ENCODE measurements at regions not wholly inside any gene's neighbourhood (a gene's known extent, or its start where the extent isn't known, plus 50 kb on each side); places are given as distances from the start of the nearest gene placed in this dataset.

- TF ChIP-seq EP300 (IDR thresholded peaks at IDR 0.05): no peak
- TF ChIP-seq, protein P1, sequence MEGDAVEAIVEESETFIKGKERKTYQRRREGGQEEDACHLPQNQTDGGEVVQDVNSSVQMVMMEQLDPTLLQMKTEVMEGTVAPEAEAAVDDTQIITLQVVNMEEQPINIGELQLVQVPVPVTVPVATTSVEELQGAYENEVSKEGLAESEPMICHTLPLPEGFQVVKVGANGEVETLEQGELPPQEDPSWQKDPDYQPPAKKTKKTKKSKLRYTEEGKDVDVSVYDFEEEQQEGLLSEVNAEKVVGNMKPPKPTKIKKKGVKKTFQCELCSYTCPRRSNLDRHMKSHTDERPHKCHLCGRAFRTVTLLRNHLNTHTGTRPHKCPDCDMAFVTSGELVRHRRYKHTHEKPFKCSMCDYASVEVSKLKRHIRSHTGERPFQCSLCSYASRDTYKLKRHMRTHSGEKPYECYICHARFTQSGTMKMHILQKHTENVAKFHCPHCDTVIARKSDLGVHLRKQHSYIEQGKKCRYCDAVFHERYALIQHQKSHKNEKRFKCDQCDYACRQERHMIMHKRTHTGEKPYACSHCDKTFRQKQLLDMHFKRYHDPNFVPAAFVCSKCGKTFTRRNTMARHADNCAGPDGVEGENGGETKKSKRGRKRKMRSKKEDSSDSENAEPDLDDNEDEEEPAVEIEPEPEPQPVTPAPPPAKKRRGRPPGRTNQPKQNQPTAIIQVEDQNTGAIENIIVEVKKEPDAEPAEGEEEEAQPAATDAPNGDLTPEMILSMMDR (IDR thresholded peaks at IDR 0.05): no peak
Observed at GRCh38 chr2:12330916-12331315, 385.8 kb upstream of the TRIB2 start.

Measured in tibial nerve (tissue), 4 donors.